Vagina (tissue), 2 donors: ENCODE measurements at regions not wholly inside any gene's neighbourhood (a gene's known extent, or its start where the extent isn't known, plus 50 kb on each side); places are given as distances from the start of the nearest gene placed in this dataset.

Source experiments
- CTCF ChIP-seq, 3 experiments: fragments of 450-650 bp in 2 of 3; fragments of 200-600 bp in 1 of 3; sonication (generic) in 1 of 3; IDR thresholded peaks; one replicate each; pipeline ENCODE4 v1.5.1; 2017 to 2019; ENCODE audit warnings: antibody characterized with exemption in 3 of 3, mild to moderate bottlenecking in 2 of 3, moderate library complexity in 2 of 3
- POLR2A ChIP-seq, 2 donors: fragments of 450-650 bp; IDR thresholded peaks; one replicate each; pipeline ENCODE4 v1.6.1; 2017; ENCODE audit warnings: antibody characterized with exemption in 2 of 2, mild to moderate bottlenecking in 2 of 2, moderate library complexity in 2 of 2
- POLR2AphosphoS5 ChIP-seq, 2 donors: sonication (generic); formaldehyde crosslinking; IDR thresholded peaks; one replicate each; pipeline ENCODE4 v1.9.0; 2017; ENCODE audit warnings: antibody characterized with exemption in 2 of 2, mild to moderate bottlenecking in 2 of 2, low read depth in 1 of 2; ENCODE audit not compliant: insufficient read depth in 1 of 2

- TF ChIP-seq CTCF (IDR thresholded peaks at IDR 0.05) (no peak), POLR2A (IDR thresholded peaks at IDR 0.05) (no peak), POLR2AphosphoS5 (IDR thresholded peaks at IDR 0.05; ENCODE audit: insufficient read depth in 1 of 2, low read depth in 1 of 2) (no peak)
These were observed 125.0 kb downstream of the UNC5CL start for GRCh38 chr6:40914005-40914404.
